Smooth muscle cell (in vitro differentiated cells): ENCODE measurements at regions not wholly inside any gene's neighbourhood (a gene's known extent, or its start where the extent isn't known, plus 50 kb on each side); places are given as distances from the start of the nearest gene placed in this dataset.

Source experiments
- DNase-seq: peaks from one replicate; lab custom pipeline; 2025; ENCODE audit not compliant: unreplicated experiment; lab: John Stamatoyannopoulos, UW
- H2AFZ ChIP-seq: fragments of 200-600 bp; sonication (generic); 2 replicates; pipeline ENCODE4 v1.6.0; 2016; ENCODE audit warnings: antibody characterized with exemption, low read depth, mild to moderate bottlenecking
- H3F3A ChIP-seq: fragments of 200-600 bp; sonication (generic); 2 replicates; pipeline ENCODE4 v1.6.0; 2017; ENCODE audit warnings: antibody characterized with exemption, low read depth
- H3K27ac ChIP-seq: fragments of 200-600 bp; sonication (generic); 2 replicates; pipeline ENCODE4 v1.5.1; 2016; ENCODE audit warnings: low read depth, mild to moderate bottlenecking
- H3K27me3 ChIP-seq: fragments of 200-600 bp; sonication (generic); 2 replicates; pipeline ENCODE4 v1.6.1; 2016; ENCODE audit warnings: low read depth, mild to moderate bottlenecking
- H3K36me3 ChIP-seq: fragments of 200-600 bp; sonication (generic); 2 replicates; pipeline ENCODE4 v1.5.1; 2016; ENCODE audit warnings: low read depth
- H3K4me1 ChIP-seq: fragments of 200-600 bp; sonication (generic); 2 replicates; pipeline ENCODE4 v1.5.1; 2016; ENCODE audit warnings: low read depth
- H3K4me2 ChIP-seq: fragments of 200-600 bp; sonication (generic); 2 replicates; pipeline ENCODE4 v1.6.0; 2016; ENCODE audit warnings: mild to moderate bottlenecking
- H3K4me3 ChIP-seq: fragments of 200-600 bp; sonication (generic); 2 replicates; pipeline ENCODE4 v1.5.1; 2016; ENCODE audit warnings: mild to moderate bottlenecking
- H3K79me2 ChIP-seq: fragments of 200-600 bp; sonication (generic); 2 replicates; pipeline ENCODE4 v1.6.0; 2016; ENCODE audit warnings: low read depth, mild to moderate bottlenecking
- H3K9ac ChIP-seq: fragments of 200-600 bp; sonication (generic); 2 replicates; pipeline ENCODE4 v1.6.0; 2016; ENCODE audit warnings: low read depth
- H3K9me3 ChIP-seq: fragments of 200-600 bp; sonication (generic); replicated peaks from 2 replicates; pipeline ENCODE4 v1.5.1; 2016; ENCODE audit warnings: low read depth
- H4K20me1 ChIP-seq: fragments of 200-600 bp; sonication (generic); 2 replicates; pipeline ENCODE4 v1.6.0; 2016; ENCODE audit warnings: low read depth
- CTCF ChIP-seq: fragments of 200-600 bp; sonication (generic); IDR thresholded peaks from 2 replicates; pipeline ENCODE4 v1.5.1; 2017; ENCODE audit warnings: borderline replicate concordance, mild to moderate bottlenecking, antibody characterized with exemption; ENCODE audit not compliant: insufficient read depth, poor library complexity, severe bottlenecking
- WGBS: methylation state at CpG from one replicate; pipeline ENCODE4 v1.1.7; 2016; ENCODE audit warnings: low lambda C conversion rate; 5-methylcytosine and 5-hydroxymethylcytosine counted together

- H4K20me1 ChIP-seq = no peaks in the 10 kb centered on the region
- no peak for DNase-seq
- H3K4me1 ChIP-seq = no peaks in the 10 kb centered on the region
- 72% methylated on average over 2 of the region's 2 CpGs for WGBS
- no peaks in the 10 kb centered on the region for H3K36me3 ChIP-seq
- H3K27ac ChIP-seq = peak overlapping the region; percentile 46
- TF ChIP-seq CTCF = no peak
- H3K4me3 ChIP-seq = no peak overlapping the region
- H2AFZ ChIP-seq = no peak overlapping the region
- no peaks in the 10 kb centered on the region for H3F3A ChIP-seq
- no peaks in the 10 kb centered on the region for H3K79me2 ChIP-seq
- no peaks in the 10 kb centered on the region for H3K27me3 ChIP-seq
- no peak overlapping the region for H3K4me2 ChIP-seq
- H3K9ac ChIP-seq = no peak overlapping the region
- H3K9me3 ChIP-seq = no peaks in the 10 kb centered on the region
These were observed 418.6 kb upstream of the LRRC4C start for GRCh38 chr11:41878095-41878494.

GRCh38 chr11:41879214-41879613, 419.8 kb upstream of the LRRC4C start:
- no peaks in the 10 kb centered on the region for H4K20me1 ChIP-seq
- no peak overlapping the region for H2AFZ ChIP-seq
- H3K4me2 ChIP-seq = no peak overlapping the region
- no peaks in the 10 kb centered on the region for H3K4me1 ChIP-seq
- H3K27ac ChIP-seq = peak overlapping the region; percentile 75
- no peaks in the 10 kb centered on the region for H3K27me3 ChIP-seq
- DNase-seq = no peak
- no peak overlapping the region for H3K9ac ChIP-seq
- H3K9me3 ChIP-seq = no peaks in the 10 kb centered on the region
- H3F3A ChIP-seq = no peaks in the 10 kb centered on the region
- no peaks in the 10 kb centered on the region for H3K79me2 ChIP-seq
- no peak overlapping the region for H3K4me3 ChIP-seq
- H3K36me3 ChIP-seq = no peaks in the 10 kb centered on the region
- TF ChIP-seq CTCF = no peak

GRCh38 chr11:41895081-41895480, 435.6 kb upstream of the LRRC4C start:
- Histone ChIP-seq H3F3A (no peaks in the 10 kb centered on the region), H3K4me2 (no peak overlapping the region), H3K4me1 (no peaks in the 10 kb centered on the region), H3K9me3 (no peaks in the 10 kb centered on the region), H4K20me1 (no peaks in the 10 kb centered on the region), H3K79me2 (no peaks in the 10 kb centered on the region), H3K27me3 (no peaks in the 10 kb centered on the region), H3K27ac (no peak overlapping the region), H2AFZ (no peak overlapping the region), H3K9ac (no peak overlapping the region), H3K4me3 (no peak overlapping the region), H3K36me3 (no peaks in the 10 kb centered on the region)
- no peak for TF ChIP-seq CTCF
- no peak for DNase-seq

GRCh38 chr11:41897991-41898390, 438.5 kb upstream of the LRRC4C start:
- 64% methylated on average over 2 of the region's 2 CpGs for WGBS
- Histone ChIP-seq H3K9ac (no peak overlapping the region), H3K4me3 (no peak overlapping the region)

More at GRCh38 chr11:41897991-41898390, 438.5 kb upstream of the LRRC4C start:
- DNase-seq = no peak
- H3K27me3 ChIP-seq = no peaks in the 10 kb centered on the region
- H4K20me1 ChIP-seq = no peaks in the 10 kb centered on the region
- H3K9me3 ChIP-seq = no peaks in the 10 kb centered on the region
- no peaks in the 10 kb centered on the region for H3K79me2 ChIP-seq
- H3K4me2 ChIP-seq = no peak overlapping the region
- no peaks in the 10 kb centered on the region for H3F3A ChIP-seq
- H2AFZ ChIP-seq = no peak overlapping the region
- no peaks in the 10 kb centered on the region for H3K4me1 ChIP-seq
- no peak overlapping the region for H3K27ac ChIP-seq
- TF ChIP-seq CTCF = no peak
- no peaks in the 10 kb centered on the region for H3K36me3 ChIP-seq
